ENCODE measurements at regions not wholly inside any gene's neighbourhood (a gene's known extent, or its start where the extent isn't known, plus 50 kb on each side); places are given as distances from the start of the nearest gene placed in this dataset.

DNA sequence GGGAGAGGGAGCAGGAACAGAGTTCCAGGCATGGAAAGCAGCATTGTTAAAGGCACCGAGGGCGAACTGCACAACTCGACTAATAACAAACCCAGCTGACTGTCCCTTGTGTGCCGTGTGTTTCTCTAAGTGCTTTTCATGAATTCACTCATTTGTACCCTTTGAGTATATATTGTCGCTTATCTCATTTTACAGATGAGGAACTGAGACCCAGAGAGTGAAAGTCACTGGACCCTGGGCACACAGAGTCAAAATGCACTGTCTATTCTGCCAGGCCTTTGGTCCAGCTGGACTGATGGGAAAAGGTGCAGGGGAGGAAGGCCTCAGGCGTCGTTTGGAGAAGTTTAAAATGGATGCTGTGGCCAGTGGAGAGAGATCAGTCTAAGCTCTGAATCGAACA is 100.7 kb upstream of the GRIK3 start:
- TF ChIP-seq, protein P1, sequence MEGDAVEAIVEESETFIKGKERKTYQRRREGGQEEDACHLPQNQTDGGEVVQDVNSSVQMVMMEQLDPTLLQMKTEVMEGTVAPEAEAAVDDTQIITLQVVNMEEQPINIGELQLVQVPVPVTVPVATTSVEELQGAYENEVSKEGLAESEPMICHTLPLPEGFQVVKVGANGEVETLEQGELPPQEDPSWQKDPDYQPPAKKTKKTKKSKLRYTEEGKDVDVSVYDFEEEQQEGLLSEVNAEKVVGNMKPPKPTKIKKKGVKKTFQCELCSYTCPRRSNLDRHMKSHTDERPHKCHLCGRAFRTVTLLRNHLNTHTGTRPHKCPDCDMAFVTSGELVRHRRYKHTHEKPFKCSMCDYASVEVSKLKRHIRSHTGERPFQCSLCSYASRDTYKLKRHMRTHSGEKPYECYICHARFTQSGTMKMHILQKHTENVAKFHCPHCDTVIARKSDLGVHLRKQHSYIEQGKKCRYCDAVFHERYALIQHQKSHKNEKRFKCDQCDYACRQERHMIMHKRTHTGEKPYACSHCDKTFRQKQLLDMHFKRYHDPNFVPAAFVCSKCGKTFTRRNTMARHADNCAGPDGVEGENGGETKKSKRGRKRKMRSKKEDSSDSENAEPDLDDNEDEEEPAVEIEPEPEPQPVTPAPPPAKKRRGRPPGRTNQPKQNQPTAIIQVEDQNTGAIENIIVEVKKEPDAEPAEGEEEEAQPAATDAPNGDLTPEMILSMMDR (IDR thresholded peaks at IDR 0.05) = no peak
- TF ChIP-seq EZH2 (IDR thresholded peaks at IDR 0.05; ENCODE audit: borderline replicate concordance, insufficient read depth, low read depth, low read length, poor library complexity, severe bottlenecking) = no peak
